Caco-2 (cell line): ENCODE measurements at regions not wholly inside any gene's neighbourhood (a gene's known extent, or its start where the extent isn't known, plus 50 kb on each side); places are given as distances from the start of the nearest gene placed in this dataset.

Experiments used
- BruUV-seq: library from RNA; stranded (reverse); fragments of 400-500 nt; replicated peaks from 2 replicates; lab custom pipeline; 2021; lab: Mats Ljungman, UMichigan
- CTCF ChIA-PET: fragments of 300-600 bp; sonication (Branson Sonifier 250); formaldehyde crosslinking; loops from one replicate; lab custom pipeline; 2022; ENCODE audit warnings: antibody characterized with exemption; lab: Charles Lee
- POLR2A ChIA-PET: fragments of 300-600 bp; sonication (Branson Sonifier 250); formaldehyde crosslinking; loops from one replicate; lab custom pipeline; 2022; ENCODE audit warnings: antibody characterized with exemption; lab: Charles Lee
- DNase-seq, 2 experiments: peaks; one replicate each; pipeline versions ENCODE4 v3.0.0 to v3.0.0-alpha.2; 2020 to 2022
- H3K27me3 ChIP-seq: replicated peaks from 2 replicates; pipeline ENCODE4 v1.6.0; 2011; ENCODE audit warnings: low read length; ENCODE audit not compliant: control insufficient read depth, insufficient read depth
- H3K36me3 ChIP-seq: 2 replicates; pipeline ENCODE4 v1.5.1; 2011; ENCODE audit warnings: low read length; ENCODE audit not compliant: control insufficient read depth, insufficient read depth
- H3K4me1 ChIP-seq: fragments of 250-450 bp; sonication (Bioruptor Pico); 2 replicates; pipeline ENCODE4 v1.5.1; 2020; ENCODE audit warnings: mild to moderate bottlenecking
- H3K4me3 ChIP-seq: 2 replicates; pipeline ENCODE4 v1.5.1; 2011; ENCODE audit warnings: low read depth, mild to moderate bottlenecking, control low read depth, low read length
- H3K9me3 ChIP-seq: fragments of 250-450 bp; sonication (Bioruptor Pico); 2 replicates; pipeline ENCODE4 v1.5.1; 2020; ENCODE audit warnings: mild to moderate bottlenecking, moderate library complexity
- H3K27ac Mint-ChIP-seq: one replicate; pipeline ENCODE4 v1.8.0; 2022; ENCODE audit warnings: mixed read lengths; ENCODE audit not compliant: unreplicated experiment
- H3K27me3 Mint-ChIP-seq: one replicate; pipeline ENCODE4 v1.8.0; 2022; ENCODE audit warnings: mixed read lengths; ENCODE audit not compliant: insufficient read depth, unreplicated experiment
- H3K36me3 Mint-ChIP-seq: one replicate; pipeline ENCODE4 v1.8.0; 2022; ENCODE audit warnings: mild to moderate bottlenecking, mixed read lengths; ENCODE audit not compliant: insufficient read depth, unreplicated experiment
- H3K4me1 Mint-ChIP-seq: one replicate; pipeline ENCODE4 v1.8.0; 2022; ENCODE audit warnings: low read depth, mixed read lengths; ENCODE audit not compliant: unreplicated experiment
- H3K4me3 Mint-ChIP-seq: one replicate; pipeline ENCODE4 v1.8.0; 2022; ENCODE audit warnings: mild to moderate bottlenecking, moderate library complexity, mixed read lengths; ENCODE audit not compliant: unreplicated experiment
- H3K9me3 Mint-ChIP-seq: one replicate; pipeline ENCODE4 v1.8.0; 2022; ENCODE audit warnings: mixed read lengths; ENCODE audit not compliant: unreplicated experiment
- CTCF ChIP-seq, 2 experiments: fragments of 200-600 bp in 1 of 2; IDR thresholded peaks; 1 replicate in 1 of 2; 2 replicates in 1 of 2; pipeline versions ENCODE4 v1.5.1 to v1.8.0; 2011 to 2022; ENCODE audit warnings: antibody characterized with exemption in 1 of 2, control low read depth in 1 of 2, inconsistent platforms in 1 of 2, low read depth in 1 of 2, low read length in 1 of 2, mild to moderate bottlenecking in 1 of 2, moderate library complexity in 1 of 2; ENCODE audit not compliant: insufficient read depth in 1 of 2, severe bottlenecking in 1 of 2, unreplicated experiment in 1 of 2
- intact Hi-C: fragments of 100-400 bp; cut with micrococcal nuclease; formaldehyde crosslinking; loops from one replicate; pipeline ENCODE4 v1.10.0; 2022; ENCODE audit not compliant: unreplicated experiment

GRCh38 chr16:66227766-66228530 lies 138.5 kb upstream of the CDH5 start:
- Mint-ChIP-seq H3K27ac (no peak overlapping the region), H3K9me3 (no peaks in the 10 kb centered on the region), H3K4me1 (peaks cover 16% of the 10 kb centered on the region), H3K4me3 (no peak overlapping the region), H3K27me3 (no peaks in the 10 kb centered on the region), H3K36me3 (no peaks in the 10 kb centered on the region)
- ChIA-PET CTCF (no interaction called here), POLR2A (no interaction called here)
- peak in 1 of 2 experiments; percentile 16 for DNase-seq
- Histone ChIP-seq H3K4me3 (no peak overlapping the region), H3K36me3 (no peaks in the 10 kb centered on the region), H3K27me3 (no peaks in the 10 kb centered on the region), H3K4me1 (peaks cover 16% of the 10 kb centered on the region), H3K9me3 (no peaks in the 10 kb centered on the region)
- TF ChIP-seq CTCF (IDR thresholded peaks at IDR 0.05; ENCODE audit: insufficient read depth in 1 of 2, low read depth in 1 of 2, low read length in 1 of 2, severe bottlenecking in 1 of 2, unreplicated experiment in 1 of 2): no peak
- BruUV-seq: no TSS peak
- intact Hi-C loops: no loop called here

GRCh38 chr16:66226762-66227161 lies 139.7 kb upstream of the CDH5 start:
- H3K36me3 ChIP-seq: no peaks in the 10 kb centered on the region
- Mint-ChIP-seq H3K4me1 (peaks cover 9% of the 10 kb centered on the region), H3K4me3 (no peak overlapping the region), H3K36me3 (no peaks in the 10 kb centered on the region), H3K9me3 (no peaks in the 10 kb centered on the region), H3K27ac (no peak overlapping the region), H3K27me3 (no peaks in the 10 kb centered on the region)
- peak in 1 of 2 experiments; percentile 26 for DNase-seq
- H3K4me3 ChIP-seq: no peak overlapping the region
- H3K9me3 ChIP-seq: no peaks in the 10 kb centered on the region
- ChIA-PET POLR2A (no interaction called here), CTCF (no interaction called here)
- intact Hi-C loops: no loop called here
- TF ChIP-seq CTCF (IDR thresholded peaks at IDR 0.05; ENCODE audit: insufficient read depth in 1 of 2, low read depth in 1 of 2, low read length in 1 of 2, severe bottlenecking in 1 of 2, unreplicated experiment in 1 of 2): no peak
- H3K27me3 ChIP-seq: no peaks in the 10 kb centered on the region
- BruUV-seq: no TSS peak
- H3K4me1 ChIP-seq: peaks cover 10% of the 10 kb centered on the region

GRCh38 chr16:66225696-66226095 lies 140.8 kb upstream of the CDH5 start:
- no peaks in the 10 kb centered on the region for H3K4me1 Mint-ChIP-seq
- no peaks in the 10 kb centered on the region for H3K27me3 ChIP-seq
- no peak overlapping the region for H3K4me3 ChIP-seq
- no TSS peak for BruUV-seq
- ChIA-PET POLR2A (no interaction called here), CTCF (no interaction called here)
- no peak overlapping the region for H3K4me3 Mint-ChIP-seq
- no peaks in the 10 kb centered on the region for H3K9me3 Mint-ChIP-seq
- no peaks in the 10 kb centered on the region for H3K36me3 Mint-ChIP-seq
- intact Hi-C loops: no loop called here
- H3K36me3 ChIP-seq: no peaks in the 10 kb centered on the region
- peak in 1 of 2 experiments; percentile 23 for DNase-seq
- TF ChIP-seq CTCF (IDR thresholded peaks at IDR 0.05; ENCODE audit: insufficient read depth in 1 of 2, low read depth in 1 of 2, low read length in 1 of 2, severe bottlenecking in 1 of 2, unreplicated experiment in 1 of 2): no peak
- no peaks in the 10 kb centered on the region for H3K27me3 Mint-ChIP-seq
- H3K9me3 ChIP-seq: no peaks in the 10 kb centered on the region
- H3K4me1 ChIP-seq: no peaks in the 10 kb centered on the region
- no peak overlapping the region for H3K27ac Mint-ChIP-seq
